HG02610 (cell line): ENCODE measurements at regions not wholly inside any gene's neighbourhood (a gene's known extent, or its start where the extent isn't known, plus 50 kb on each side); places are given as distances from the start of the nearest gene placed in this dataset.

Source experiments
- ATAC-seq: cut with Tn5 transposase; IDR thresholded peaks from one replicate; pipeline ENCODE4 v1.9.1; 2021; ENCODE audit warnings: mild to moderate bottlenecking, moderate library complexity; ENCODE audit not compliant: unreplicated experiment

GRCh38 chr2:207401338-207401737 is 128.4 kb upstream of the CREB1 start:
- no peak for ATAC-seq

GRCh38 chr2:207403141-207403540 is 126.6 kb upstream of the CREB1 start:
- no peak for ATAC-seq

- no peak for ATAC-seq
Observed at GRCh38 chr2:207403950-207404349, 125.8 kb upstream of the CREB1 start.

- ATAC-seq = no peak
Observed at GRCh38 chr2:207405150-207405549, 124.6 kb upstream of the CREB1 start.

GRCh38 chr2:207408086-207408794 is 121.5 kb upstream of the CREB1 start:
- peak; percentile 83 for ATAC-seq

GRCh38 chr2:207409517-207409916 is 120.2 kb upstream of the CREB1 start:
- ATAC-seq = no peak

GRCh38 chr2:207412787-207413310 is 116.9 kb upstream of the CREB1 start:
- ATAC-seq = no peak

- ATAC-seq = no peak
Observed at GRCh38 chr2:207413376-207413907, 116.3 kb upstream of the CREB1 start.

GRCh38 chr2:207416111-207416510 is 113.7 kb upstream of the CREB1 start:
- no peak for ATAC-seq

GRCh38 chr2:207416900-207417299 is 112.9 kb upstream of the CREB1 start:
- ATAC-seq = no peak

- no peak for ATAC-seq
Observed at GRCh38 chr2:207417301-207417718, 112.5 kb upstream of the CREB1 start.

GRCh38 chr2:207418419-207418818 is 111.3 kb upstream of the CREB1 start:
- no peak for ATAC-seq

- no peak for ATAC-seq
Observed at GRCh38 chr2:207419331-207419730, 110.4 kb upstream of the CREB1 start.

GRCh38 chr2:207421671-207422070 is 108.1 kb upstream of the CREB1 start:
- no peak for ATAC-seq

GRCh38 chr2:207422380-207422779 is 107.4 kb upstream of the CREB1 start:
- ATAC-seq = no peak

- peak; percentile 100 for ATAC-seq
Observed at GRCh38 chr2:207423886-207424285, 105.9 kb upstream of the CREB1 start.

GRCh38 chr2:207427986-207428385 is 101.8 kb upstream of the CREB1 start:
- no peak for ATAC-seq

GRCh38 chr2:207428573-207428972 is 101.2 kb upstream of the CREB1 start:
- ATAC-seq = no peak

GRCh38 chr2:207432453-207432852 is 97.3 kb upstream of the CREB1 start:
- no peak for ATAC-seq

GRCh38 chr2:207434306-207434705 is 95.5 kb upstream of the CREB1 start:
- ATAC-seq = no peak

GRCh38 chr2:207434899-207435465 is 94.8 kb upstream of the CREB1 start:
- no peak for ATAC-seq

- ATAC-seq = no peak
Observed at GRCh38 chr2:207437136-207437523, 92.6 kb upstream of the CREB1 start.
